ENCODE measurements at regions not wholly inside any gene's neighbourhood (a gene's known extent, or its start where the extent isn't known, plus 50 kb on each side); places are given as distances from the start of the nearest gene placed in this dataset.

DNA sequence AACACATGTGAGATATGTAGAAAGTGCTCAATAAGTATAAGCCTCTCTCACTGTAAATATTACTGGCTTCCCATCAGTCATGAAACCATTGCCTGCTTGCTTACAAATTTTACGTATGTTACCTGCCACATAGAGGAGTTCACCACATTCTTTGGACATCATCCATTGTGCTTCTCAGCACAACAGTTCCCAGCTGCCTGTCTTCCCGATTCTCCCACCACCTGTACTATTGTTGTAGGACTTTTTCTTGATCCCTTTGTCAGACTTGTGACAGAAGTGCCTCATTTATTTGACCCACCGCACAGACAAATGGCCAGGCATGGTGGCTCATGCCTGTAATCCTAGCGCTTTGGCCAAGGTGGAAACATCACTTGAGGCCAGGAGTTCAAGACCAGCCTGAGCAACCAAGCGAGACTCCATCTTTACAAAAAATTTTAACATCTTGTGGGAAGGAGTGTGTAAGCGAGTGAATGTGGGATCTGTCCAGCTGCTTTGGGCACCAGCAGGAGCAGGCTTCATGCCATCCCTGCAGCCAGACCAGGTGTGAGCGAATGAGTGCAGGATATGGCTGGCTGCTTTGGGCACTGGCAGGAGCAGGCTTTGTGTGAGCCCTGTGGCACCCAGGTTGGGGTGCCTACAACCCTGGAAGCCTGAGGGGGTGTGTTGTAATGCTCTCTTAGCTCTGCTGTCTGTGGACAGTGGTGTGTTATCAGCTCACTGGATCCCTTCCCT lies 139.9 kb upstream of the ELL2 start:
- TF ChIP-seq EZH2phosphoT487 (IDR thresholded peaks at IDR 0.05; ENCODE audit: borderline replicate concordance) (no peak), MAX (IDR thresholded peaks at IDR 0.05) (no peak), EZH2 (IDR thresholded peaks at IDR 0.05) (no peak), FOSL1 (IDR thresholded peaks at IDR 0.05; ENCODE audit: low read depth) (no peak), ZBTB33 (IDR thresholded peaks at IDR 0.05; ENCODE audit: extremely low read depth, insufficient replicate concordance, low read length) (no peak), YY1 (IDR thresholded peaks at IDR 0.05; ENCODE audit: extremely low read depth, insufficient replicate concordance, low read depth, low read length) (no peak), POLR2AphosphoS5 (IDR thresholded peaks at IDR 0.05; ENCODE audit: low read depth, low read length) (no peak), POLR2A (IDR thresholded peaks at IDR 0.05; ENCODE audit: borderline replicate concordance, extremely low read depth, insufficient read depth, insufficient read length) (no peak), ZNF274 (IDR thresholded peaks at IDR 0.05; ENCODE audit: low read depth, low read length) (no peak)
- TF ChIP-seq, protein P1, sequence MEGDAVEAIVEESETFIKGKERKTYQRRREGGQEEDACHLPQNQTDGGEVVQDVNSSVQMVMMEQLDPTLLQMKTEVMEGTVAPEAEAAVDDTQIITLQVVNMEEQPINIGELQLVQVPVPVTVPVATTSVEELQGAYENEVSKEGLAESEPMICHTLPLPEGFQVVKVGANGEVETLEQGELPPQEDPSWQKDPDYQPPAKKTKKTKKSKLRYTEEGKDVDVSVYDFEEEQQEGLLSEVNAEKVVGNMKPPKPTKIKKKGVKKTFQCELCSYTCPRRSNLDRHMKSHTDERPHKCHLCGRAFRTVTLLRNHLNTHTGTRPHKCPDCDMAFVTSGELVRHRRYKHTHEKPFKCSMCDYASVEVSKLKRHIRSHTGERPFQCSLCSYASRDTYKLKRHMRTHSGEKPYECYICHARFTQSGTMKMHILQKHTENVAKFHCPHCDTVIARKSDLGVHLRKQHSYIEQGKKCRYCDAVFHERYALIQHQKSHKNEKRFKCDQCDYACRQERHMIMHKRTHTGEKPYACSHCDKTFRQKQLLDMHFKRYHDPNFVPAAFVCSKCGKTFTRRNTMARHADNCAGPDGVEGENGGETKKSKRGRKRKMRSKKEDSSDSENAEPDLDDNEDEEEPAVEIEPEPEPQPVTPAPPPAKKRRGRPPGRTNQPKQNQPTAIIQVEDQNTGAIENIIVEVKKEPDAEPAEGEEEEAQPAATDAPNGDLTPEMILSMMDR (IDR thresholded peaks at IDR 0.05 in 2 of 3, conservative IDR thresholded peaks at IDR 0.05 in 1 of 3; ENCODE audit: borderline replicate concordance in 1 of 3, insufficient read depth in 1 of 3, low read depth in 2 of 3, low read length in 2 of 3), result no peak
- TF ChIP-seq, protein P2, sequence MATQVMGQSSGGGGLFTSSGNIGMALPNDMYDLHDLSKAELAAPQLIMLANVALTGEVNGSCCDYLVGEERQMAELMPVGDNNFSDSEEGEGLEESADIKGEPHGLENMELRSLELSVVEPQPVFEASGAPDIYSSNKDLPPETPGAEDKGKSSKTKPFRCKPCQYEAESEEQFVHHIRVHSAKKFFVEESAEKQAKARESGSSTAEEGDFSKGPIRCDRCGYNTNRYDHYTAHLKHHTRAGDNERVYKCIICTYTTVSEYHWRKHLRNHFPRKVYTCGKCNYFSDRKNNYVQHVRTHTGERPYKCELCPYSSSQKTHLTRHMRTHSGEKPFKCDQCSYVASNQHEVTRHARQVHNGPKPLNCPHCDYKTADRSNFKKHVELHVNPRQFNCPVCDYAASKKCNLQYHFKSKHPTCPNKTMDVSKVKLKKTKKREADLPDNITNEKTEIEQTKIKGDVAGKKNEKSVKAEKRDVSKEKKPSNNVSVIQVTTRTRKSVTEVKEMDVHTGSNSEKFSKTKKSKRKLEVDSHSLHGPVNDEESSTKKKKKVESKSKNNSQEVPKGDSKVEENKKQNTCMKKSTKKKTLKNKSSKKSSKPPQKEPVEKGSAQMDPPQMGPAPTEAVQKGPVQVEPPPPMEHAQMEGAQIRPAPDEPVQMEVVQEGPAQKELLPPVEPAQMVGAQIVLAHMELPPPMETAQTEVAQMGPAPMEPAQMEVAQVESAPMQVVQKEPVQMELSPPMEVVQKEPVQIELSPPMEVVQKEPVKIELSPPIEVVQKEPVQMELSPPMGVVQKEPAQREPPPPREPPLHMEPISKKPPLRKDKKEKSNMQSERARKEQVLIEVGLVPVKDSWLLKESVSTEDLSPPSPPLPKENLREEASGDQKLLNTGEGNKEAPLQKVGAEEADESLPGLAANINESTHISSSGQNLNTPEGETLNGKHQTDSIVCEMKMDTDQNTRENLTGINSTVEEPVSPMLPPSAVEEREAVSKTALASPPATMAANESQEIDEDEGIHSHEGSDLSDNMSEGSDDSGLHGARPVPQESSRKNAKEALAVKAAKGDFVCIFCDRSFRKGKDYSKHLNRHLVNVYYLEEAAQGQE (IDR thresholded peaks at IDR 0.05; ENCODE audit: low read depth), result no peak

All from HCT116 (cell line).